ENCODE measurements at regions not wholly inside any gene's neighbourhood (a gene's known extent, or its start where the extent isn't known, plus 50 kb on each side); places are given as distances from the start of the nearest gene placed in this dataset.

GRCh38 chr7:35985126-35985754 is 167.8 kb upstream of the EEPD1 start:
- peaks cover 2% of the 10 kb centered on the region; the same call in 1 of the 2 replicates for H3K4me1 ChIP-seq (ENCODE audit: control insufficient read depth, insufficient read depth, low read length)
- H3K9ac ChIP-seq (ENCODE audit: low read depth, low read length) = no peak overlapping the region
- H3K14ac ChIP-seq (replicated peaks; ENCODE audit: low read depth, low read length) = 0 out of 2 replicates have a peak overlapping the region, but pooled peaks have one; percentile 19
- peak overlapping the region; percentile 58 for H2AK9ac ChIP-seq (replicated peaks; ENCODE audit: low read depth, low read length, poor library complexity)
- H3K27me3 ChIP-seq (ENCODE audit: control insufficient read depth, insufficient read depth, low read length) = peaks cover 11% of the 10 kb centered on the region
- peak; percentile 99 for ATAC-seq (ENCODE audit: low read depth)
- peak overlapping the region; percentile 19 for H2AFZ ChIP-seq (replicated peaks; ENCODE audit: low read length, poor library complexity)
- no TSS peak for BruUV-seq (replicated peaks)
- peak overlapping the region; percentile 68; the same call in 1 of the 2 replicates for H4K91ac ChIP-seq (ENCODE audit: insufficient read depth, low read depth, low read length)
- peak overlapping the region; percentile 36; the same call in 1 of the 3 replicates for H2BK15ac ChIP-seq (ENCODE audit: low read depth, low read length)
- no peak overlapping the region for H4K5ac ChIP-seq (ENCODE audit: low read depth, low read length)
- 50% methylated on average over 1 of the region's 7 CpGs; no CpG with 5 or more reads in 1 of the 2 experiments for WGBS, 2 experiments (ENCODE audit: extremely low coverage in 2 of 2, insufficient read length in 1 of 2)
- H3K27ac ChIP-seq (ENCODE audit: insufficient read depth, low read length) = no peak overlapping the region
- H2AK5ac ChIP-seq (ENCODE audit: low read depth, low read length) = peak overlapping the region; percentile 55; the same call in 1 of the 2 replicates
- H3K56ac ChIP-seq (ENCODE audit: extremely low read depth, insufficient read depth, low read length) = no peak overlapping the region; the same call in 1 of the 2 replicates
- peak overlapping the region; percentile 67 for H3K4ac ChIP-seq (ENCODE audit: low read depth, low read length)
- H2BK5ac ChIP-seq (ENCODE audit: low read depth, low read length, poor library complexity, severe bottlenecking) = no peak overlapping the region
- ChIA-PET CTCF (interaction anchor here (0.5 to 1.4 kb wide), 6 partner anchors 296 to 376 kb away, joined by 3 to 10 read pairs (median 4); no protein-coding TSS in a partner anchor), POLR2A (ENCODE audit: unreplicated experiment) (interaction anchor here (0.7 kb wide), 1 partner anchor 106 kb away, joined by 5 read pairs; no protein-coding TSS in a partner anchor)
- peak overlapping the region; percentile 42; the same call in 1 of the 2 replicates for H3K18ac ChIP-seq (ENCODE audit: low read depth, low read length)
- peak; percentile 70 for DNase-seq
- H3K79me1 ChIP-seq (ENCODE audit: low read depth in 1 of 2, low read length in 2 of 2) = no peaks in the 10 kb centered on the region
- H3K4me2 ChIP-seq (ENCODE audit: low read depth, low read length) = no peak overlapping the region
- dilution Hi-C loops (cut with HindIII; ENCODE audit: low sequenced_read_pairs, unreplicated experiment) (loop anchor here (25.0 kb wide), 1 partner anchor 327 kb away; no protein-coding TSS in a partner anchor), intact Hi-C loops (cut with micrococcal nuclease) (loop anchor here (1.0 to 10.0 kb wide), 4 partner anchors 143 to 334 kb away; partner anchors contain the start of gene EEPD1), in situ Hi-C loops (cut with MboI; ENCODE audit: low sequenced_read_pairs) (loop anchor here (5.0 kb wide), 1 partner anchor 332 kb away; no protein-coding TSS in a partner anchor)
- peak overlapping the region; percentile 79 for H2BK20ac ChIP-seq (ENCODE audit: low read depth, low read length)
- H3K23ac ChIP-seq (ENCODE audit: low read depth, low read length) = no peak overlapping the region; the same call in 1 of the 2 replicates
- no peak overlapping the region for H3K4me3 ChIP-seq (ENCODE audit: insufficient read depth, low read depth, low read length)
- H3K9me1 ChIP-seq (ENCODE audit: insufficient read depth, low read length) = no peaks in the 10 kb centered on the region
- no peaks in the 10 kb centered on the region for H4K20me1 ChIP-seq (ENCODE audit: insufficient read depth, low read length)
- no peaks in the 10 kb centered on the region for H3K36me3 ChIP-seq (ENCODE audit: control insufficient read depth, insufficient read depth, low read length)
- H3K9me3 ChIP-seq (ENCODE audit: control insufficient read depth, insufficient read depth, low read length) = no peaks in the 10 kb centered on the region
- peak overlapping the region in 1 of 2 experiments; percentile 82; a peak in 2 of 4 replicates for H4K8ac ChIP-seq (ENCODE audit: low read depth in 2 of 2, low read length in 2 of 2)
- H2BK120ac ChIP-seq (ENCODE audit: low read depth, low read length) = peak overlapping the region; percentile 79; the same call in 1 of the 2 replicates
- peak; percentile 100 for TF ChIP-seq RAD21 (IDR thresholded peaks at IDR 0.05; ENCODE audit: low read length)
- no peak for TF ChIP-seq NFE2L2 (IDR thresholded peaks at IDR 0.05; ENCODE audit: low read depth, low read length)
- TF ChIP-seq BHLHE40 (IDR thresholded peaks at IDR 0.05; ENCODE audit: low read depth, low read length) = no peak
- no peak for TF ChIP-seq MAFK (IDR thresholded peaks at IDR 0.05; ENCODE audit: low read depth, low read length)
- no peak for TF ChIP-seq RFX5 (IDR thresholded peaks at IDR 0.05; ENCODE audit: low read depth, low read length)
- peak; percentile 96 for TF ChIP-seq CTCF (conservative IDR thresholded peaks at IDR 0.05; ENCODE audit: low read depth, low read length)
- no peak for TF ChIP-seq MXI1 (IDR thresholded peaks at IDR 0.05; ENCODE audit: borderline replicate concordance, low read depth, low read length)
- no peak for TF ChIP-seq CHD1 (IDR thresholded peaks at IDR 0.05; ENCODE audit: low read depth, low read length)
- peak; percentile 100 for TF ChIP-seq SMC3 (IDR thresholded peaks at IDR 0.05; ENCODE audit: low read depth, low read length)
- TF ChIP-seq RCOR1 (IDR thresholded peaks at IDR 0.05; ENCODE audit: insufficient replicate concordance, low read length) = no peak
- no peak for TF ChIP-seq CEBPB (IDR thresholded peaks at IDR 0.05; ENCODE audit: low read depth, low read length)
- TF ChIP-seq MAZ (IDR thresholded peaks at IDR 0.05; ENCODE audit: borderline replicate concordance, low read depth, low read length) = peak; percentile 29; the same call in 1 of the 2 replicates
- TF ChIP-seq POLR2A (IDR thresholded peaks at IDR 0.05; ENCODE audit: low read depth, low read length) = peak; percentile 60; the same call in 1 of the 2 replicates
- no peak for TF ChIP-seq USF2 (IDR thresholded peaks at IDR 0.05; ENCODE audit: low read depth, low read length)
